GM12872 (cell line): ENCODE measurements at regions not wholly inside any gene's neighbourhood (a gene's known extent, or its start where the extent isn't known, plus 50 kb on each side); places are given as distances from the start of the nearest gene placed in this dataset.

Source experiments
- CTCF ChIP-seq: IDR thresholded peaks from 3 replicates; pipeline ENCODE4 v1.5.1; 2011; ENCODE audit warnings: low read depth, mild to moderate bottlenecking, low read length, moderate library complexity; ENCODE audit not compliant: insufficient read depth

GRCh38 chr16:85330006-85330693, 217.9 kb upstream of the CIBAR2 start:
- TF ChIP-seq CTCF = no peak

GRCh38 chr16:85330694-85331188, 218.5 kb upstream of the CIBAR2 start:
- TF ChIP-seq CTCF = peak; percentile 58

GRCh38 chr16:85331688-85332087, 219.4 kb upstream of the CIBAR2 start:
- no peak for TF ChIP-seq CTCF

GRCh38 chr16:85332175-85332574, 219.9 kb upstream of the CIBAR2 start:
- TF ChIP-seq CTCF = no peak

- TF ChIP-seq CTCF = no peak
Measured at GRCh38 chr16:85333337-85333736, 221.1 kb upstream of the CIBAR2 start.

GRCh38 chr16:85333744-85334640, 221.7 kb upstream of the CIBAR2 start:
- no peak for TF ChIP-seq CTCF
